RWPE2 (cell line): ENCODE measurements at regions not wholly inside any gene's neighbourhood (a gene's known extent, or its start where the extent isn't known, plus 50 kb on each side); places are given as distances from the start of the nearest gene placed in this dataset.
"Not testable (repeated sequence)": the region's sequence is repeated elsewhere in the genome, so short reads cannot be mapped to it uniquely, and the experiment has no call there.

Experiments
- ATAC-seq: fragments of 200-7000 bp; cut with Tn5 transposase; 3 replicates; pipeline ENCODE4 v1.9.1; 2021; ENCODE audit warnings: low read depth
- DNase-seq: peaks from one replicate; pipeline ENCODE4 v3.0.0-alpha.2; 2020; ENCODE audit warnings: low spot score
- H3K27ac ChIP-seq: fragments of 450-650 bp; 2 replicates; pipeline ENCODE4 v1.5.1; 2017; ENCODE audit warnings: mild to moderate bottlenecking; ENCODE audit not compliant: poor library complexity, severe bottlenecking
- H3K27me3 ChIP-seq: fragments of 250-450 bp; sonication (Bioruptor Pico); 2 replicates; pipeline ENCODE4 v1.5.1; 2021; ENCODE audit warnings: mild to moderate bottlenecking, moderate library complexity; ENCODE audit not compliant: insufficient read depth, poor library complexity, severe bottlenecking
- H3K36me3 ChIP-seq: fragments of 250-450 bp; sonication (Bioruptor Pico); 2 replicates; pipeline ENCODE4 v1.5.1; 2020; ENCODE audit warnings: low read depth, mild to moderate bottlenecking, moderate library complexity
- H3K4me1 ChIP-seq: fragments of 250-450 bp; sonication (Bioruptor Pico); 2 replicates; pipeline ENCODE4 v1.5.1; 2021; ENCODE audit warnings: mild to moderate bottlenecking, moderate library complexity; ENCODE audit not compliant: insufficient read depth, poor library complexity, severe bottlenecking
- H3K4me3 ChIP-seq: fragments of 250-450 bp; sonication (Bioruptor Pico); 2 replicates; pipeline ENCODE4 v1.5.1; 2021; ENCODE audit warnings: mild to moderate bottlenecking, moderate library complexity; ENCODE audit not compliant: severe bottlenecking
- H3K9me3 ChIP-seq: fragments of 250-450 bp; sonication (Bioruptor Pico); 2 replicates; pipeline ENCODE4 v1.5.1; 2021; ENCODE audit warnings: mild to moderate bottlenecking, moderate library complexity; ENCODE audit not compliant: severe bottlenecking
- CTCF ChIP-seq: fragments of 450-650 bp; IDR thresholded peaks from one replicate; pipeline ENCODE4 v1.5.1; 2017; ENCODE audit warnings: mild to moderate bottlenecking, moderate library complexity; ENCODE audit not compliant: poor library complexity, severe bottlenecking

- no peak for TF ChIP-seq CTCF
- Histone ChIP-seq H3K4me1 (no peaks in the 10 kb centered on the region), H3K9me3 (no peaks in the 10 kb centered on the region), H3K4me3 (no peak overlapping the region), H3K27ac (no peak overlapping the region), H3K27me3 (no peaks in the 10 kb centered on the region), H3K36me3 (no peaks in the 10 kb centered on the region)
- DNase-seq = no peak
- no peak for ATAC-seq
Measured at GRCh38 chr3:152905631-152906030, 70.7 kb downstream of the P2RY1 start.

- Histone ChIP-seq H3K9me3 (no peaks in the 10 kb centered on the region), H3K27me3 (no peaks in the 10 kb centered on the region), H3K27ac (peak overlapping the region; percentile 54), H3K36me3 (no peaks in the 10 kb centered on the region), H3K4me1 (no peaks in the 10 kb centered on the region), H3K4me3 (no peak overlapping the region)
- TF ChIP-seq CTCF = no peak
- no peak for ATAC-seq
- DNase-seq = no peak
Measured at GRCh38 chr3:152909180-152909883, 74.4 kb downstream of the P2RY1 start.

GRCh38 chr3:152910211-152910610 lies 75.3 kb downstream of the P2RY1 start:
- Histone ChIP-seq H3K27ac (peak overlapping the region; percentile 54), H3K36me3 (no peaks in the 10 kb centered on the region)

GRCh38 chr3:152910966-152911365 lies 76.0 kb downstream of the P2RY1 start:
- H3K27ac ChIP-seq = peak overlapping the region; percentile 54
- H3K9me3 ChIP-seq = no peaks in the 10 kb centered on the region
- DNase-seq (no peak), ATAC-seq (peak; percentile 42; the same call in 1 of the 3 replicates)
- no peaks in the 10 kb centered on the region for H3K27me3 ChIP-seq
- no peak overlapping the region for H3K4me3 ChIP-seq
- no peaks in the 10 kb centered on the region for H3K4me1 ChIP-seq
- no peak for TF ChIP-seq CTCF
- H3K36me3 ChIP-seq = no peaks in the 10 kb centered on the region

More at GRCh38 chr3:152910211-152910610, 75.3 kb downstream of the P2RY1 start:
- no peaks in the 10 kb centered on the region for H3K27me3 ChIP-seq
- H3K4me3 ChIP-seq = no peak overlapping the region
- TF ChIP-seq CTCF = peak; percentile 33
- H3K9me3 ChIP-seq = no peaks in the 10 kb centered on the region
- DNase-seq = no peak
- no peak; the same call in 2 of the 3 replicates for ATAC-seq
- no peaks in the 10 kb centered on the region for H3K4me1 ChIP-seq

- not testable (repeated sequence) for H3K36me3 ChIP-seq, H3K27me3 ChIP-seq, H3K4me1 ChIP-seq, H3K27ac ChIP-seq, H3K9me3 ChIP-seq, DNase-seq, ATAC-seq, H3K4me3 ChIP-seq
Measured at GRCh38 chr3:152914743-152915142, 79.8 kb downstream of the P2RY1 start.
